ENCODE measurements at regions not wholly inside any gene's neighbourhood (a gene's known extent, or its start where the extent isn't known, plus 50 kb on each side); places are given as distances from the start of the nearest gene placed in this dataset.
A peak's percentile ranks its signal among the peaks of the same experiment; 100 is the strongest.

GRCh38 chr10:130243015-130243414 is 106.8 kb downstream of the GLRX3 start:
- Histone ChIP-seq H3K4me1 (no peaks in the 10 kb centered on the region), H3K9me3 (peaks cover 0 to 10% of the 10 kb centered on the region in 2 donors), H3K27ac (no peak overlapping the region), H3K36me3 (no peaks in the 10 kb centered on the region), H3K27me3 (no peaks in the 10 kb centered on the region), H3K4me3 (no peak overlapping the region)
- intact Hi-C loops (cut with DNase I): no loop called here
- no peak for DNase-seq (ENCODE audit: low spot score in 2 of 2)
- TF ChIP-seq, protein P1, sequence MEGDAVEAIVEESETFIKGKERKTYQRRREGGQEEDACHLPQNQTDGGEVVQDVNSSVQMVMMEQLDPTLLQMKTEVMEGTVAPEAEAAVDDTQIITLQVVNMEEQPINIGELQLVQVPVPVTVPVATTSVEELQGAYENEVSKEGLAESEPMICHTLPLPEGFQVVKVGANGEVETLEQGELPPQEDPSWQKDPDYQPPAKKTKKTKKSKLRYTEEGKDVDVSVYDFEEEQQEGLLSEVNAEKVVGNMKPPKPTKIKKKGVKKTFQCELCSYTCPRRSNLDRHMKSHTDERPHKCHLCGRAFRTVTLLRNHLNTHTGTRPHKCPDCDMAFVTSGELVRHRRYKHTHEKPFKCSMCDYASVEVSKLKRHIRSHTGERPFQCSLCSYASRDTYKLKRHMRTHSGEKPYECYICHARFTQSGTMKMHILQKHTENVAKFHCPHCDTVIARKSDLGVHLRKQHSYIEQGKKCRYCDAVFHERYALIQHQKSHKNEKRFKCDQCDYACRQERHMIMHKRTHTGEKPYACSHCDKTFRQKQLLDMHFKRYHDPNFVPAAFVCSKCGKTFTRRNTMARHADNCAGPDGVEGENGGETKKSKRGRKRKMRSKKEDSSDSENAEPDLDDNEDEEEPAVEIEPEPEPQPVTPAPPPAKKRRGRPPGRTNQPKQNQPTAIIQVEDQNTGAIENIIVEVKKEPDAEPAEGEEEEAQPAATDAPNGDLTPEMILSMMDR (IDR thresholded peaks at IDR 0.05): no peak

DNA sequence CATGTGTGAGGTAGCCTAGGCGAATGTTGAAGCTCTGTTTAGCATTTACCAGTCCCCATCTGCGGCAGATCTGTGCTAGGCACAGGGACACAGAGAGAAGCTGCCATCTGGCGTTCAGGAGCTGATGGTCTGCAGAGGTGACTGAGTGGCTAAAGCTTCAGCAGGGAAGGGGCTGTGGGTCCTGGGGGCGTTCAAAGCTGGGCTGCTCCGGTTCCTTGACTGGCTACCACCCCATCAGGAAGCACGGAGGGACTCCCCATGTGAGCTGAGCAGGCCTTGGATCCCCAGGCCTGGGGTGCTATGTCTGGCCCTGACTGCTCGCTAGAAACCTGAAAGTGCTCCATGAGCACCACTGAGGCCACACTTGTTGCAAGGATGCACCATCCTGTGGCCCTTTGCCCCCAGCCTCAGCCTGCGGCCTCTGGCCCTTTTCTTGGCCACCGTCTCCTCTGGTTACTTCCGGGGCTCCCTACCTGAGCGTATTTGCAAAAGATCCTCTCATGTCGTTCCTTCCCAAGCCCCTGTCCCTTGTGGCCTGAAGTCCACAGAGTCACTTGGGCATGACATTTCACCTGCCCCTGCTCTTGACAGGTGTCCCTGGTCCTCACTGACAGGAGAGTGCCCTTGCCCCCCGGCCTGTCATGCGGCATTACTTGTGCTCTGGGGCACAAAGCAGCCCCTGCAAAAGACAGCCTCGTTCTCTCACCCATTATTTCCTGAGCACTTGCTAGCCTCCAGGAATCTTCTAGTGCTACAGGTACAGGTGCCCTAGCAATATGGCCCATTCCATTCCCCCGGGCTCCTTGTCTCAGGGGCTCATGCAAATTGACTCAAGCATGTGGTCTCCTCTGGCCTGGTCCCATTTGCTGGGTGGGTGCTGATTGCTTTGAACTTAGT is 108.1 kb downstream of the GLRX3 start:
- H3K27ac ChIP-seq: no peak overlapping the region
- no peaks in the 10 kb centered on the region for H3K27me3 ChIP-seq
- H3K36me3 ChIP-seq: no peaks in the 10 kb centered on the region
- H3K9me3 ChIP-seq: peaks cover 0 to 10% of the 10 kb centered on the region in 2 donors
- H3K4me1 ChIP-seq: no peaks in the 10 kb centered on the region
- intact Hi-C loops (cut with DNase I): no loop called here
- H3K4me3 ChIP-seq: no peak overlapping the region
- DNase-seq (ENCODE audit: low spot score in 2 of 2): peak in 1 of 2 donors; percentile 49
- TF ChIP-seq, protein P1 (IDR thresholded peaks at IDR 0.05): no peak

DNA sequence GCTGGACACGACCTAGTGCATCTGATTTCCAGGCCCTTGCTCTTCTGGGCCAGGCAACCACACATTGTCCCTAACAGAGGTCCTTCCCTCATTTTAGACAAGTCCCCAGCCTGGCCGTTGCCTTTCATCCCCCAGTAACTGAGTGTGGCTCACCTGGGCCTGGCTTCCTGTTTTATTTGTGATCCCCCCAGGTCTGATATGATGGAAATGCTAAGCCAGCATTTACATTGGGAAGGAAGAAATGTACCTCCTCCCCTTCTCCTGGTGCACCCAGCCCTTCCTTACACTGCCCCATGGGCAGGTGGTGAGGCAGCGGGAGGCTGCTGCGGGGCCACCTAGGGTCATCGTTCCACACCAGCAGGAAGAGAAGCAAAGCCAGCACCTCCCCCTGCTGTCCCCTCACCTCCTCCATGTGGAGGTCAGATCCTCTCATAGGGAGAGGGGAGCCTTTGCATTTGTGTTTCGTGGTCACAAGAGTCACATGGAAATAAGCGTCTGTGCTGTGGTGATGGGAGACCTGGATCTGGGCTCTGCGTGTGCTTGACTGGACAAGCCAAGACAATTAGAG is 108.8 kb downstream of the GLRX3 start:
- peaks cover 0 to 10% of the 10 kb centered on the region in 2 donors for H3K9me3 ChIP-seq
- DNase-seq (ENCODE audit: low spot score in 2 of 2): peak in 1 of 2 donors; percentile 22

GRCh38 chr10:130246113-130246512 is 109.9 kb downstream of the GLRX3 start:
- DNase-seq (ENCODE audit: low spot score in 2 of 2): peak in 1 of 2 donors; percentile 28
- Histone ChIP-seq H3K4me1 (no peaks in the 10 kb centered on the region), H3K27ac (no peak overlapping the region), H3K9me3 (peaks cover 0 to 3% of the 10 kb centered on the region in 2 donors), H3K36me3 (no peaks in the 10 kb centered on the region), H3K4me3 (no peak overlapping the region), H3K27me3 (no peaks in the 10 kb centered on the region)
- intact Hi-C loops (cut with DNase I): no loop called here
- TF ChIP-seq, protein P1 (IDR thresholded peaks at IDR 0.05): no peak

More for the DNA sequence above, 108.8 kb downstream of the GLRX3 start:
- Histone ChIP-seq H3K4me1 (no peaks in the 10 kb centered on the region), H3K36me3 (no peaks in the 10 kb centered on the region), H3K27ac (no peak overlapping the region), H3K27me3 (no peaks in the 10 kb centered on the region), H3K4me3 (no peak overlapping the region)
- intact Hi-C loops (cut with DNase I): no loop called here
- TF ChIP-seq, protein P1 (IDR thresholded peaks at IDR 0.05): no peak

DNA sequence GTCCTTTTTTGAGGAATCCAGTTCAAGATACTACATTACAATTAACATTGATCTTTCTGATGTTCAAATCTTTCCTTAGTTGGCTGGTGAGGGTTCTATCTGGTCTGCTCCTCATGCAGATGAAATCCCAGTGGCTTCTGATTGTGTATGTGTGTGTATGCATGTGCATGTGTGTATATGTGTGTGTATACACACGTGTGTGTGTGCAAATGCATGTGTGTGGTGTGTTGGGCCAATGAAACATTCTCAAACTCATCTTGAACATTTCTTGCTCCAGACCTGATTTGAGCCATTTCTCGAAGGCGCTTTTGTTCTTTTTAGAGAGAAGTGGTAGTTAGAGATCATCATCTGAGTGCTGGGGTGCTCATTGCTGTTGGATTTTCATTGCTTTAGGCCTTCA is 113.9 kb downstream of the GLRX3 start:
- Histone ChIP-seq H3K27me3 (no peaks in the 10 kb centered on the region), H3K4me3 (no peak overlapping the region), H3K9me3 (no peaks in the 10 kb centered on the region), H3K4me1 (no peaks in the 10 kb centered on the region), H3K27ac (no peak overlapping the region), H3K36me3 (no peaks in the 10 kb centered on the region)
- TF ChIP-seq, protein P1 (IDR thresholded peaks at IDR 0.05): no peak
- intact Hi-C loops (cut with DNase I): no loop called here
- no peak for DNase-seq (ENCODE audit: low spot score in 2 of 2)

All from ascending aorta (tissue), 2 donors.